Lung microvascular endothelial cell (primary cell): ENCODE measurements at regions not wholly inside any gene's neighbourhood (a gene's known extent, or its start where the extent isn't known, plus 50 kb on each side); places are given as distances from the start of the nearest gene placed in this dataset.

Experiments
- DNase-seq, 2 donors: peaks; one replicate each; pipeline versions ENCODE4 v3.0.0 to v3.0.0-alpha.2; 2010; ENCODE audit warnings: low read depth in 2 of 2

GRCh38 chr9:131809941-131810344 lies 70.1 kb upstream of the RAPGEF1 start:
- no peak for DNase-seq

GRCh38 chr9:131808291-131808690 lies 68.4 kb upstream of the RAPGEF1 start:
- no peak for DNase-seq

DNA sequence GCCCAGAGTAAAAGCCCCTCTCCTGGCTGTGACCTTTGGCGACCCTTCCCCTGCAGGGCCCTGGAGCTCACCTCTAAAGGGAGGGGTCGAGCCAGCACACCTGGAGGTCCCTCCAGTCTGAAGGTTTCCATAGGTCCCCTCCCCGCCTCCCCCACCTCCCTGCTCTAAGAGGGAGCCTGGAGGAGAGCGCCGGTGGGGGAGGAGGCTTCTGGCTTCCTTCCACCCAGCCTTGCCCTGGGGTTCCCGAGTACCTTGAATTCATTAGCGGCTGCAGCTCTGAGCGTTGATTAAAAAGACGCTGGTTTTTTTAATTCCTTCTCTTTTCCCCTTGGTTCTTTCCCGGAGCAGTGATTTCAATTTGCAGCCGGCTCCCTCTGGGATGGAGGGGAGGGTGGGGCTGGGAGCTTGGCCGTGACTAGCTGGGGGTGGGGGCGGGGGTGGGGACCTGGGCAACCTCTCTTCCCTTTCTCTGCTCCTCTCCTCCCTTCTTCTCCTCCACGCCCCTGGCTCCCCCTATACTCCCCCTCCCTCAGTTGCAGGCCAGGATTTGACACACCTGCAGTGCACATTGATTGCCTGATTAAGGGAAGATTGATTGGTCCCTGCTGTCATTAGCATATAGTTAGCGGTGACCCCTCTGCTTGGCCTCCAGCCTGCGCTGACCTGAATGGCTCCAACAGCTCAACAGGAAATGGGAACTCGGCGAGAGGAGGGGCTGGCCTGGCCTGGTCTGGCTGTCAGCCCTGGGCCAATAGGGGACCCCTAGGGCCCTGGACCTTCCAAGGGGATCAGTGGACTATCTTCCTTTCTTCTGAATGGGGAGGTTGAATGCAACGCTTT lies 67.5 kb upstream of the RAPGEF1 start:
- DNase-seq, result no peak

DNA sequence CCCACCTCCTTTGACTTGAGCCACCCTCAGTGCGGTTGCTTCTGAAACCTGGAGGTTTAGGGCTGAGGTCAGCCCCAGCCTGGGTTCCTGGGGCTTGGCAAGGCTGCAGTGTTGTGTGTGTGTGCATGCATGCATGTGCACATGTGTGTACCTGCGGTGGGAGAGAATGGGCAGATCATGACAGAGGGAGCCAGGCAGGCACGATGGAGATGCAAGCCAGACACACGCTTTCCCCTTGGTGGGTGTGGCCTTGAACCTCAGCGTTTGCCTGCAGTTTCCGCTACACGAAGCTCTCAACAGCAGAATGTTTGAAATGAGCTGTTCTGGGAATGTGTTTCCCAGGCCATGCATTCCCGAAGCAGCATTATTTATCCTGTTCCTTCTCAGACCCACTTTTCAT lies 65.9 kb upstream of the RAPGEF1 start:
- DNase-seq, result no peak

DNA sequence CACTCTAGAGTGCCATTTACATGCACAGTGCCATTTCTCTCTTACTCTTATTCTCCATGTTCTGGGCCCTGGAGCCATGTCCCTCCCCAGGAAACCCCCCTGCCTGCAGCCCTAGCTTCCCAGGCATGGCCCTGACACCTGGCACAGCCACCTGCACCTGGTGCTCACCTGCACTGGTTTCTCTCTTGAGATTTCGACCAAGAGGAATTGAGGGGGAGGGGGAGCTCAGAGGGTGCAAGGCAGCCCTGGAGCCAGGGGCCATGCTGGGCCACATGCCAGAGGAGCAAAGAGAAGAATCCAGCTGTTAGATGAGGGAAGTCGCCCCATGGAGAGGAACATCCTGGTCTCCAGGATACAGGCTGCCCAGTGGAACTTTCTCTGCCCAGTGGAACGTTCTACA lies 65.0 kb upstream of the RAPGEF1 start:
- no peak for DNase-seq

DNA sequence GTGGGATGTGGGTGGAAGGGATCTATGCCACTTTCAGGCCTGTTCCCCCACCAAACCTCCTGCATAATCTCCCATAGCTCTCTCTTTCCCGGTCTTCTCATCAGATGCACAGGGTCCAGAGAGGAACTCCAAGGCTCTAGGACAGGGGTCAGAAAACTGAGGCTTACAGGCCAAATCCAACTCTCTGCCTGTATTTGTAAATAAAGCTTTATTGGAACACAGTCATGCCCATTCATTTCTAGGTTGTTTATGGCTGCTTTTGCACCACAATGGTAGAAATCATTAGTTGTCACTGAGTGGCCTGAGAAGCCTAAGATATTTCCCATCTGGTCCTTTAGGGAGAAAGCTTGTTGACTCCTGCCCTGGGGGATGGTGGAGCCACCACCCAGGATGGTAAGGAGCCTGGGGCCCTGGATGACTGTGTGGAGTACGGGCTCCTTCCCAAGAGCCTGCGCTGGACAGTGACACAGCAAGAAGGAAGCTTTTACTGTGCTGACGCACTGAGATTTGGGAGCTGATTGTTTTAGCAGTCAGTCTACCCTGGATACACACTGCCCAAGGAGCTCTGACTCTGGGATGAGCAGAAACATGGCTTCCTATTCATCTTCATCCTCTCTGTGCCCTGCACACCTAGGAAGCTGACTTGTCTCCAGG lies 64.0 kb upstream of the RAPGEF1 start:
- no peak for DNase-seq

GRCh38 chr9:131801810-131802209 lies 61.9 kb upstream of the RAPGEF1 start:
- DNase-seq, result no peak

DNA sequence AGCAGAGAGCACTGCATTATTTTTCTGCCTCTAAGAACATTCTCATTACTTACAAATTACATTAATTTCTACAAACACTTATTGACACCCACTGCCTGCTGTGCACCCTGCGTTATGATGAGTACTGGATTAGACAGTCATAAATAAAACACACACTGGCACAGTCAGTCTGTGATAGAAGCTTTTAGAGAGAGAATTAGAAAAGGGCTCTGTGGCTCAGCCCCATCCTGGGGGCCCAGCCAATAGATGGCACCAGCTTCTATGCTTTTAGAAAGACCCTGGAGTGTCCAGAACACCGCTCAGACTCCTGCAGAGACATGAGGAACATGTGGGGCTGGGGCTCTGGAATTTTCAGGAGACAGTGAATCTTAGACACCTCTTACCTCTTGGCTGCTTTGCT lies 61.0 kb upstream of the RAPGEF1 start:
- DNase-seq, result no peak

DNA sequence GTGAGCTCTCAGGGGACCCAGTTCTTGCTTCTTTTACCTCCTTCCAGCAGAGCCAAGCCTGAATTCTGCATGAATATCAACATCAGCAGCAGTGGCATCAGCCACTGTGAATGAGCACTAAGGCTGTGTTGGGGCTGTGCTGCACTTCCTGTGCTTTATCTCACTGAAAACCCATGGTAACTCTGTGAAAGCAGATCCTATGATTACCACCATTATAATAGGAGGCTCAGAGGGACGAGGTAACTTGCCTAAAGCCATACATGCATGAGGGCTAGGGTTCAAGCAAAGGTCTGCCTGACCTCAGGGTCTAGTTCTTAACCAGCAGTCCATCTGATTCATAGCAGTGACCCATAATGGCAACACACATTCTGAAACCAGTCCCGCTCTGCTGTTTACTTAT lies 60.5 kb upstream of the RAPGEF1 start:
- DNase-seq, result no peak

DNA sequence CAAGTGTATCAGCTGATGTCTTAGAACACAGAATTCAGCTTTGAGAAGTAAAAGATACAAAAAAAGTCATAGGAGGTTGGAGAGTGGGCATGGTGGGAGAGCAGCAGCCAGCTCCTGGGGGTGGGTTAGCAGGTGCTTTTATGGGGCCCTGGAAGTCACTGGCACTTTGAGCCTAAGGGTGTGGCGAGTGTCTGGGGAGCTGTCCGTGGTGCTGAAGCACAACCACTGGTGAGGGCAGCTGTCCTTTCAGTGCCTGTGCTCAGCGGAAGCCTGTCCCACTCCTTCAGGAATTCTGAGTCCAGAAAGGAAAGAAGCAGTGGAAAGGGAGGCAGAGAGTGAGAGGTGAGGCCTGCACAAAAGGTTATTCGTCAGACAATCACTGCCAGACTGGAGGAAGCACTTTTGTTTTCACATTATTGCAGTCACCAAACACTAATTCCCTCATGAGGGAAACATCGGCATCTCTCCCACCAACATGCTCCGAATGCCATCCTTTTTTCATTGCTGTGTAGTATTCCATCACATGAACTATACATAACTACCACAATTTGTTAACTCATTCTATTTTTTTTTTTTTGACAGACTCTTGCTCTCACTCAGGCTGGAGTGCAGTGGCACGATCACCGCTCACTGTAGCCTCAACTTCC lies 59.4 kb upstream of the RAPGEF1 start:
- peak; percentile 53 to 54 for DNase-seq

GRCh38 chr9:131798246-131798645 lies 58.4 kb upstream of the RAPGEF1 start:
- DNase-seq, result no peak

DNA sequence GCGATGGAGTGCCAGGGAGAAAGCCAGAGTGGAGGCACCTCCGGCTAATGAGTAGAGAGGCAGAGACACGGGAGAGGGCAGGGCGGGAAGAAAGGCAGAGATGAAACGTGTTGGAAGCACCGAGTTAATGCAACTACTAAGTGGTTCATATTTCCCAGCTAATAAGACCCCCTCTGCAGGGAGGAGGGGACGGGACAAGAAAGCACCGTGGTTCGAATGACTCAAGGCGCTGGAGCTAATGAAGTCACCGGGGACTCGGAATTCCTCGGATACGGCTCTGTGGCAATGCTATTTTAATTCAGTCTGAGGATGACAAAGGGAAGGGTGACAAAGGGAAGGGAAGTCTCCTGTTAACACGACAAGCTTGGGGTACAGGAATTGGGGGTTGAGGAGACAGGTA lies 54.5 kb upstream of the RAPGEF1 start:
- DNase-seq, result no peak

DNA sequence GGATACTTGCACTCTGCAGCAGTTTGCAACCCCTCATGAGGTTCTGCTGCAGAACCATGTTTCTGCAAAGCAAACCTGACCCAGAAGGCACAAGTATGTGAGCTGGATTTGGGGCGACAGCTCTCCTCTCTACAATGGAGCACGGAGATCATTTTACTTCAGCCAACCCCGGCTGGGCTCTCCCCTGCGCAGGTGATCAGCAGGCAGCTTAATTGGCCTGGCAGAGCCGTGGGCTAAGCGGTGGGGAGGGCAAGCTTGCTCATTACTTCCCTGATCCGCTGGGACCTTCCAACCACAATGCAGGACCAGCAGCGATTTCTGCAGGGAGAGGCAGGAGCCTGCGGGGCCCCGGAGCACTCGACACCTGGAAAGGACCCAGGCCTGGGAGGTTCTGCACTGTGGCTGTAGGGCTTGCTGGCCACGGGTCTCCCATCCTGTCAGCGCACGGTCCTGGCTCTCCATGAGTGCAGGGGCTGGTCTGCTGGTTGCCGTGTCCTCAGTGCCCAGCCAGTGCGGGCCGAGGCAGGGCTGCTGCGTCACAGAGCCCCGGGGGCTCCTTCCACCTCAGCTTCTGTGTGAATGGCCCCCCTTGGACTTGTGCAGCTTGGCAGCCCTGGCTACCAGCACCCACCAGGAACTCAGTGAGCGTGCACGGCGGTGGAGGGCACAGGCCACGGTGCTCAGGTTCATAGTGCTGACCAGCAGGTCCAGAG lies 51.8 kb upstream of the RAPGEF1 start:
- no peak for DNase-seq
